WTC11 (cell line): ENCODE measurements at regions not wholly inside any gene's neighbourhood (a gene's known extent, or its start where the extent isn't known, plus 50 kb on each side); places are given as distances from the start of the nearest gene placed in this dataset.

Experiments
- ATAC-seq: fragments of 200-7000 bp; cut with Tn5 transposase; 2 replicates; pipeline ENCODE4 v1.10.0; 2021; ENCODE audit warnings: mild to moderate bottlenecking, moderate library complexity
- CTCF ChIA-PET: fragments of 300-600 bp; sonication (Branson Sonifier 250); formaldehyde crosslinking; loops from one replicate; lab custom pipeline; 2021; ENCODE audit warnings: antibody characterized with exemption; lab: Charles Lee
- POLR2A ChIA-PET: fragments of 350-600 bp; sonication (Branson Sonifier 250); formaldehyde crosslinking; loops from one replicate; lab custom pipeline; 2021; ENCODE audit warnings: antibody characterized with exemption; lab: Charles Lee
- DNase-seq: peaks from one replicate; pipeline ENCODE4 v3.0.0; 2021; ENCODE audit warnings: low spot score
- H3K27ac Mint-ChIP-seq: 2 replicates; pipeline ENCODE4 v1.8.0; 2021; ENCODE audit warnings: mixed read lengths
- H3K27me3 Mint-ChIP-seq: 2 replicates; pipeline ENCODE4 v1.8.0; 2021; ENCODE audit warnings: low read depth, mild to moderate bottlenecking, moderate library complexity, mixed read lengths
- H3K36me3 Mint-ChIP-seq: 2 replicates; pipeline ENCODE4 v1.8.0; 2021; ENCODE audit warnings: mixed read lengths
- H3K4me1 Mint-ChIP-seq: 2 replicates; pipeline ENCODE4 v1.8.0; 2022; ENCODE audit warnings: mixed read lengths
- H3K4me3 Mint-ChIP-seq: 2 replicates; pipeline ENCODE4 v1.8.0; 2021; ENCODE audit warnings: mild to moderate bottlenecking, moderate library complexity, mixed read lengths
- H3K9me3 Mint-ChIP-seq: 2 replicates; pipeline ENCODE4 v1.8.0; 2021; ENCODE audit warnings: mixed read lengths
- ATF1 ChIP-seq: sonication (generic); formaldehyde crosslinking; IDR thresholded peaks from 2 replicates; pipeline ENCODE4 v1.8.1; 2023; ENCODE audit warnings: mild to moderate bottlenecking, moderate library complexity, missing genetic modification reagents
- ATF3 ChIP-seq: sonication (generic); formaldehyde crosslinking; conservative IDR thresholded peaks from 2 replicates; pipeline ENCODE4 v1.8.1; 2022; ENCODE audit warnings: mild to moderate bottlenecking, missing genetic modification reagents
- ELF4 ChIP-seq: sonication (generic); formaldehyde crosslinking; IDR thresholded peaks from 2 replicates; pipeline ENCODE4 v1.8.1; 2022; ENCODE audit warnings: low read depth, mild to moderate bottlenecking, moderate library complexity, missing genetic modification reagents
- ERG ChIP-seq: fragments of 250-450 bp; sonication (Bioruptor Pico); IDR thresholded peaks from 2 replicates; pipeline ENCODE4 v1.8.0; 2021; ENCODE audit warnings: mild to moderate bottlenecking
- ESRRA ChIP-seq: sonication (generic); formaldehyde crosslinking; IDR thresholded peaks from 2 replicates; pipeline ENCODE4 v1.8.1; 2022; ENCODE audit warnings: mild to moderate bottlenecking, missing genetic modification reagents, borderline replicate concordance
- IRF2 ChIP-seq: sonication (generic); formaldehyde crosslinking; IDR thresholded peaks from 2 replicates; pipeline ENCODE4 v1.8.0; 2022; ENCODE audit warnings: low read depth, missing genetic modification reagents, borderline replicate concordance
- JUN ChIP-seq: sonication (generic); formaldehyde crosslinking; IDR thresholded peaks from 2 replicates; pipeline ENCODE4 v1.8.0; 2023; ENCODE audit warnings: mild to moderate bottlenecking, missing genetic modification reagents
- MXD4 ChIP-seq: fragments of 250-450 bp; sonication (Bioruptor Pico); IDR thresholded peaks from 2 replicates; pipeline ENCODE4 v1.8.0; 2021; ENCODE audit warnings: mild to moderate bottlenecking, moderate library complexity, borderline replicate concordance
- NFE2L1 ChIP-seq: sonication (generic); formaldehyde crosslinking; IDR thresholded peaks from 2 replicates; pipeline ENCODE4 v1.8.1; 2023; ENCODE audit warnings: missing genetic modification reagents
- NFYB ChIP-seq: sonication (generic); formaldehyde crosslinking; conservative IDR thresholded peaks from 2 replicates; pipeline ENCODE4 v1.8.0; 2022; ENCODE audit warnings: low read depth, missing genetic modification reagents
- RELA ChIP-seq: sonication (generic); formaldehyde crosslinking; IDR thresholded peaks from 2 replicates; pipeline ENCODE4 v1.8.1; 2022; ENCODE audit warnings: missing genetic modification reagents, mild to moderate bottlenecking, borderline replicate concordance
- SMAD4 ChIP-seq: sonication (generic); formaldehyde crosslinking; IDR thresholded peaks from 2 replicates; pipeline ENCODE4 v1.8.0; 2022; ENCODE audit warnings: mild to moderate bottlenecking, missing genetic modification reagents
- SP1 ChIP-seq: sonication (generic); formaldehyde crosslinking; conservative IDR thresholded peaks from 2 replicates; pipeline ENCODE4 v1.8.1; 2022; ENCODE audit warnings: missing genetic modification reagents
- TEAD1 ChIP-seq: sonication (generic); formaldehyde crosslinking; IDR thresholded peaks from 2 replicates; pipeline ENCODE4 v1.8.0; 2022; ENCODE audit warnings: mild to moderate bottlenecking, missing genetic modification reagents
- USF1 ChIP-seq: sonication (generic); formaldehyde crosslinking; IDR thresholded peaks from 2 replicates; pipeline ENCODE4 v1.8.0; 2022; ENCODE audit warnings: mild to moderate bottlenecking, missing genetic modification reagents
- USF2 ChIP-seq: sonication (generic); formaldehyde crosslinking; IDR thresholded peaks from 2 replicates; pipeline ENCODE4 v1.8.1; 2023; ENCODE audit warnings: mild to moderate bottlenecking, missing genetic modification reagents, moderate library complexity
- ZNF121 ChIP-seq: sonication (generic); formaldehyde crosslinking; IDR thresholded peaks from 2 replicates; pipeline ENCODE4 v1.8.0; 2023; ENCODE audit warnings: missing genetic modification reagents
- ZNF138 ChIP-seq: sonication (generic); formaldehyde crosslinking; conservative IDR thresholded peaks from 2 replicates; pipeline ENCODE4 v1.8.1; 2022; ENCODE audit warnings: mild to moderate bottlenecking, moderate library complexity, missing genetic modification reagents
- ZNF263 ChIP-seq: sonication (generic); formaldehyde crosslinking; IDR thresholded peaks from 2 replicates; pipeline ENCODE4 v1.8.1; 2022; ENCODE audit warnings: low read depth, mild to moderate bottlenecking, moderate library complexity, missing genetic modification reagents
- ZNF396 ChIP-seq: fragments of 250-450 bp; sonication (Bioruptor Pico); IDR thresholded peaks from 2 replicates; pipeline ENCODE4 v1.8.0; 2021; ENCODE audit warnings: mild to moderate bottlenecking, moderate library complexity, borderline replicate concordance
- ZNF671 ChIP-seq: fragments of 250-450 bp; sonication (Bioruptor Pico); IDR thresholded peaks from 2 replicates; pipeline ENCODE4 v1.8.0; 2021; ENCODE audit warnings: mild to moderate bottlenecking
- ZSCAN18 ChIP-seq: fragments of 250-450 bp; sonication (Bioruptor Pico); IDR thresholded peaks from 2 replicates; pipeline ENCODE4 v2.1.2; 2022; ENCODE audit warnings: mild to moderate bottlenecking, moderate library complexity
- TF ChIP-seq, protein P1 (sequence below): sonication (generic); formaldehyde crosslinking; IDR thresholded peaks from 2 replicates; pipeline ENCODE4 v1.8.0; 2023; ENCODE audit warnings: mild to moderate bottlenecking, missing genetic modification reagents
- TF ChIP-seq, protein P2 (sequence below): sonication (generic); formaldehyde crosslinking; IDR thresholded peaks from 2 replicates; pipeline ENCODE4 v1.8.1; 2022; ENCODE audit warnings: missing genetic modification reagents, borderline replicate concordance

DNA sequence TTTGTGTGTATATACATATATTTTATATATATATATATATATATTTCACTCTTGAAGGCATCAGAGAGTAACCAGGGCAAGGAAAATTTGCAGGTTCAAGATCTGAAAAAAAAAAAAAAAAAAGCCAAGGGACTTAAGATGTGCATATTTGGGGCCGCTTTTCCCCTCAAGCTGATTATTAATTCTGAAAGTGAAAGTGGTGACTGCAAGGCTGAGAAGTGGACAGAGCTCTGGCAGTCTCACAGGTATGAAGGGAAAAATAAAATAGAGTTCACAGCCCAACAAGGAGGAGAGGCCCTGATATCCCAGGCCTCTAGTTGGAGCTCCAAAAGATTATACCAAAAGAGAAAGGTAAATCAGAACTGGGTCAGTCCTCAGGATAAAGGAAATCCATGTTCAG lies 234.4 kb upstream of the GAS1 start:
- ATAC-seq (no peak), DNase-seq (no peak)
- Mint-ChIP-seq H3K36me3 (no peaks in the 10 kb centered on the region), H3K4me1 (peaks cover 12% of the 10 kb centered on the region), H3K27ac (no peak overlapping the region), H3K9me3 (peaks cover 6% of the 10 kb centered on the region), H3K27me3 (no peaks in the 10 kb centered on the region), H3K4me3 (no peak overlapping the region)
- CTCF ChIA-PET: interaction anchor here (0.9 kb wide), 1 partner anchor 82 kb away, joined by 3 read pairs; no protein-coding TSS in a partner anchor
- TF ChIP-seq, protein P1, sequence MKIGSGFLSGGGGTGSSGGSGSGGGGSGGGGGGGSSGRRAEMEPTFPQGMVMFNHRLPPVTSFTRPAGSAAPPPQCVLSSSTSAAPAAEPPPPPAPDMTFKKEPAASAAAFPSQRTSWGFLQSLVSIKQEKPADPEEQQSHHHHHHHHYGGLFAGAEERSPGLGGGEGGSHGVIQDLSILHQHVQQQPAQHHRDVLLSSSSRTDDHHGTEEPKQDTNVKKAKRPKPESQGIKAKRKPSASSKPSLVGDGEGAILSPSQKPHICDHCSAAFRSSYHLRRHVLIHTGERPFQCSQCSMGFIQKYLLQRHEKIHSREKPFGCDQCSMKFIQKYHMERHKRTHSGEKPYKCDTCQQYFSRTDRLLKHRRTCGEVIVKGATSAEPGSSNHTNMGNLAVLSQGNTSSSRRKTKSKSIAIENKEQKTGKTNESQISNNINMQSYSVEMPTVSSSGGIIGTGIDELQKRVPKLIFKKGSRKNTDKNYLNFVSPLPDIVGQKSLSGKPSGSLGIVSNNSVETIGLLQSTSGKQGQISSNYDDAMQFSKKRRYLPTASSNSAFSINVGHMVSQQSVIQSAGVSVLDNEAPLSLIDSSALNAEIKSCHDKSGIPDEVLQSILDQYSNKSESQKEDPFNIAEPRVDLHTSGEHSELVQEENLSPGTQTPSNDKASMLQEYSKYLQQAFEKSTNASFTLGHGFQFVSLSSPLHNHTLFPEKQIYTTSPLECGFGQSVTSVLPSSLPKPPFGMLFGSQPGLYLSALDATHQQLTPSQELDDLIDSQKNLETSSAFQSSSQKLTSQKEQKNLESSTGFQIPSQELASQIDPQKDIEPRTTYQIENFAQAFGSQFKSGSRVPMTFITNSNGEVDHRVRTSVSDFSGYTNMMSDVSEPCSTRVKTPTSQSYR: no peak
- POLR2A ChIA-PET: no interaction called here

GRCh38 chr9:87184956-87185642 lies 237.8 kb upstream of the GAS1 start:
- no peak overlapping the region for H3K4me3 Mint-ChIP-seq
- POLR2A ChIA-PET: no interaction called here
- H3K4me1 Mint-ChIP-seq: peaks cover 18% of the 10 kb centered on the region
- ATAC-seq (no peak), DNase-seq (no peak)
- no peaks in the 10 kb centered on the region for H3K27me3 Mint-ChIP-seq
- CTCF ChIA-PET: no interaction called here
- no peak overlapping the region for H3K27ac Mint-ChIP-seq
- no peaks in the 10 kb centered on the region for H3K36me3 Mint-ChIP-seq
- TF ChIP-seq ATF1 (CRISPR knock-in tag) (no peak), NFYB (CRISPR knock-in tag) (no peak), RELA (CRISPR knock-in tag) (no peak), JUN (CRISPR knock-in tag) (no peak), SMAD4 (CRISPR knock-in tag) (no peak), NFE2L1 (CRISPR knock-in tag) (no peak), ZNF671 (CRISPR knock-in tag) (no peak), USF2 (no peak), ZSCAN18 (CRISPR knock-in tag) (no peak), SP1 (no peak), ZNF121 (CRISPR knock-in tag) (no peak)
- H3K9me3 Mint-ChIP-seq: peaks cover 6% of the 10 kb centered on the region

DNA sequence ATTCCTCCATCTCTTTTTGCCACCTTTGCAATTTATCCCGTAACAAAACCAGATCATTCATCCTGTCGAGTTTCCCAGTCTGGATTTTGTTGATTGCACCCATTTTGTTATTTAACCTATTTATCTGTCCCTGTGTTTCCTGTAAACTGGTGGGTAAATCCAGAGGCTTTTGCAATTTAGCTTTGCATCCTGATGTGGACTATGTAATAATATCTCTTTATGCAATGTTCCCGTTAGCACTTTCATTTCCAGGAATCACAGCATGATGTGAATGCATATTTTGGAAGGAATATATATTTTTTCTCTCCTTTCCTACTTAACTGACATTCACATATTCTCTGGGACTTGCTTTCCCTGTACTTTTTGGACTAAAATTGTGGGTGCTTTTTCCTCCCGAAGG lies 240.3 kb upstream of the GAS1 start:
- Mint-ChIP-seq H3K9me3 (no peaks in the 10 kb centered on the region), H3K27me3 (no peaks in the 10 kb centered on the region), H3K27ac (no peak overlapping the region), H3K36me3 (no peaks in the 10 kb centered on the region), H3K4me3 (no peak overlapping the region), H3K4me1 (peaks cover 22% of the 10 kb centered on the region)
- no peak for ATAC-seq
- ChIA-PET CTCF (interaction anchor here (1.0 kb wide), 1 partner anchor 20 kb away, joined by 3 read pairs; no protein-coding TSS in a partner anchor), POLR2A (no interaction called here)
- DNase-seq: no peak
- TF ChIP-seq IRF2 (CRISPR knock-in tag) (no peak), NFYB (CRISPR knock-in tag) (no peak), MXD4 (no peak), USF1 (CRISPR knock-in tag) (no peak), ZNF138 (CRISPR knock-in tag) (no peak), ESRRA (CRISPR knock-in tag) (no peak), TEAD1 (CRISPR knock-in tag) (no peak), ATF3 (CRISPR knock-in tag) (no peak), ZNF263 (CRISPR knock-in tag) (no peak), ERG (no peak), ELF4 (CRISPR knock-in tag) (no peak), ZNF396 (CRISPR knock-in tag) (no peak)
- TF ChIP-seq, protein P2, sequence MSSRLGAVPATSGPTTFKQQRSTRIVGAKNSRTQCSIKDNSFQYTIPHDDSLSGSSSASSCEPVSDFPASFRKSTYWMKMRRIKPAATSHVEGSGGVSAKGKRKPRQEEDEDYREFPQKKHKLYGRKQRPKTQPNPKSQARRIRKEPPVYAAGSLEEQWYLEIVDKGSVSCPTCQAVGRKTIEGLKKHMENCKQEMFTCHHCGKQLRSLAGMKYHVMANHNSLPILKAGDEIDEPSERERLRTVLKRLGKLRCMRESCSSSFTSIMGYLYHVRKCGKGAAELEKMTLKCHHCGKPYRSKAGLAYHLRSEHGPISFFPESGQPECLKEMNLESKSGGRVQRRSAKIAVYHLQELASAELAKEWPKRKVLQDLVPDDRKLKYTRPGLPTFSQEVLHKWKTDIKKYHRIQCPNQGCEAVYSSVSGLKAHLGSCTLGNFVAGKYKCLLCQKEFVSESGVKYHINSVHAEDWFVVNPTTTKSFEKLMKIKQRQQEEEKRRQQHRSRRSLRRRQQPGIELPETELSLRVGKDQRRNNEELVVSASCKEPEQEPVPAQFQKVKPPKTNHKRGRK (CRISPR knock-in tag): no peak
